LNCAP (cell line): ENCODE measurements at regions not wholly inside any gene's neighbourhood (a gene's known extent, or its start where the extent isn't known, plus 50 kb on each side); places are given as distances from the start of the nearest gene placed in this dataset.

Source experiments
- TF ChIP-seq, protein P1 (sequence below): fragments of 450-650 bp; IDR thresholded peaks from 2 replicates; pipeline ENCODE4 v1.5.1; 2017; ENCODE audit warnings: mild to moderate bottlenecking

GRCh38 chr6:156242206-156242605 lies 535.0 kb upstream of the ARID1B start:
- TF ChIP-seq, protein P1, sequence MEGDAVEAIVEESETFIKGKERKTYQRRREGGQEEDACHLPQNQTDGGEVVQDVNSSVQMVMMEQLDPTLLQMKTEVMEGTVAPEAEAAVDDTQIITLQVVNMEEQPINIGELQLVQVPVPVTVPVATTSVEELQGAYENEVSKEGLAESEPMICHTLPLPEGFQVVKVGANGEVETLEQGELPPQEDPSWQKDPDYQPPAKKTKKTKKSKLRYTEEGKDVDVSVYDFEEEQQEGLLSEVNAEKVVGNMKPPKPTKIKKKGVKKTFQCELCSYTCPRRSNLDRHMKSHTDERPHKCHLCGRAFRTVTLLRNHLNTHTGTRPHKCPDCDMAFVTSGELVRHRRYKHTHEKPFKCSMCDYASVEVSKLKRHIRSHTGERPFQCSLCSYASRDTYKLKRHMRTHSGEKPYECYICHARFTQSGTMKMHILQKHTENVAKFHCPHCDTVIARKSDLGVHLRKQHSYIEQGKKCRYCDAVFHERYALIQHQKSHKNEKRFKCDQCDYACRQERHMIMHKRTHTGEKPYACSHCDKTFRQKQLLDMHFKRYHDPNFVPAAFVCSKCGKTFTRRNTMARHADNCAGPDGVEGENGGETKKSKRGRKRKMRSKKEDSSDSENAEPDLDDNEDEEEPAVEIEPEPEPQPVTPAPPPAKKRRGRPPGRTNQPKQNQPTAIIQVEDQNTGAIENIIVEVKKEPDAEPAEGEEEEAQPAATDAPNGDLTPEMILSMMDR = no peak

- TF ChIP-seq, protein P1 = no peak
Measured at GRCh38 chr6:156231026-156231765, 546.0 kb upstream of the ARID1B start.

DNA sequence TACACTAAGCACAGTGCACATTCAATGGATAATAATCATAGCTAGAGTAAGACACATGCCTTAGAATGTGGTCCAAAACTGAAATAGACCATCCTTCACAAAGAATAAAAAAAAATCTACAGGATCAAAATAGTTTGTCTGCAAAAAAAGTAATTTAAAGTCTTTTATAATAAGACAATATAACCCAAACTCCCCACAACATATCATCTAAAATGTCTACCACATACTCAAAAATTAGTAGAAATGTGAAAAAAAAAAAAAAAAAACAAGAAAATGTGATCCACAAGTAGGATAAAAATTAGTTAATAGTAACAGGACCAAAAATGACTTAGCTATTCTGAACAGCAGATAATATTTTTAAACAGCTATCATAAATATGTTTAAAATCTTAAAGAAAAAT lies 557.2 kb upstream of the ARID1B start:
- TF ChIP-seq, protein P1 = no peak

DNA sequence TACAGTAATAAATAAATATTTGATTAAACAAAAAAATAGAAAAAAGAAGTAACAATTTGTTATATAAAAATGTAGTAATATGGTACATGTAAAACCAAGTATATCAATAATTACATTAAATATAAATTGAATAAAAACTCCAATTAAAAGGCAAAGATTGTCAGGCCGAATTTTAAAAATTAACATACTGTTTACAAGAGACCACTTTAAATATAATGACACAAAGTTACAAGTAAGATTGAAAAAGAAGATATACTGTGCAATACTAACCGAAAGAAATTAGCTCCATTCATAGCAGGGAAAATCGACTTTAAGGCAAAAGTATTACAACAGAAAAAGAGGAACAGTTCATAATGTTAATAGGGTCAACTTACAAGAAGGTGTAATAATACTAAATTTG lies 571.5 kb upstream of the ARID1B start:
- TF ChIP-seq, protein P1 = no peak

DNA sequence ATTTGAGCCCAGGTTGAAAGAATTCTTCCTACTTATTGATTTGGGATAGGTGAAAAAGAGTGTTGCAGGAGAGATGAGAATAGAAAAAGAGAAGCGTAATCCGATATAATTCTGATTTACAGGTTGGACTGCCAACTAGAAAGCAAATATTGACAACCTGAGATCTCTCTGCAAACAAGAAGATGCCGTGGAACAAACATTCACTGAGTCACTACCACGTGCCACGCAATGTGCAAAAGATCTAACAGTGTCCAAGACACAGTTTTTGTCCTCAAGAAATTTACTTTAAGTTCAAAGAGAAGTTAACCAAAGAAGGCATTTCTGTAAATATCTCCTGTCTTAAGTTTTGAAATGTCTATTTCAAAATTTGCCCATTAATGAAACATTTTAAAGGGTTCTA lies 578.0 kb upstream of the ARID1B start:
- TF ChIP-seq, protein P1 = no peak

DNA sequence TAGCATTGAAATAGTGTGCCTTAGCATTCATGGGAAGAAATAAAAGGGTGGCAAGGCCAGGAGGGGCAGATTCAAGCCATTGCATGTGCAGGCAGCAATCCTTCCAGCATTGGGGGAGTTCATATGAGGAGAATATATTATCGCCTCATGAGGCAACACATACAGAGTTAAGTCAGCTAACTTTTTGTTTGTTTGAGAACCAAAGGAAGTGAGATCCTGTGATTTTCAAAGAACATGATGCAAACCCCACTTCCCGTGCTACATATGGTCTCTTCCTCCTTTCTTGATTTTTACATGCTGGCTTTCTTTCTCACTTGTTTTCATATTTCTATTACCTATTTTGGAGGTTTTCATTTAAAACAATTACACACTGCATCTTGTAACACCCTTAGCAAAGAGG lies 579.7 kb upstream of the ARID1B start:
- TF ChIP-seq, protein P1 = no peak

GRCh38 chr6:156194981-156195380 lies 582.2 kb upstream of the ARID1B start:
- TF ChIP-seq, protein P1 = no peak

DNA sequence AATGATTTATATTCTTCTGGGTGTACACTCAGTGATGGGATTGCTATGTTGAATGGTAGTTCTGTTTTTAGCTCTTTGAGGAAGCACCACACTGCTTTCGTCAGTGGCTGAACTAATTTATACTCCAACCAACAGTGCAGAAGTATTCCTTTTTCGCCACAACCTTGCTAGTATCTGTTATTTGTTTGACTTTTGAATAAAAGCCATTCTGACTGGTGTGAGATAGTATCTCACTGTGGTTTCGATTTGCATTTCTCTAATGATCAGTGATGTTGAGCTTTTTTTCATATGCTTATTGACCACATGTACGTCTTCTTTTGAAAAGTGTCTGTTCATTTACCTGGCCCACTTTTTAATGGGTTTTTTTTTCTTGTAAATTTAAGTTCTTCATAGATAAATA lies 583.8 kb upstream of the ARID1B start:
- TF ChIP-seq, protein P1 = no peak
